HUES64 (cell line): ENCODE measurements at regions not wholly inside any gene's neighbourhood (a gene's known extent, or its start where the extent isn't known, plus 50 kb on each side); places are given as distances from the start of the nearest gene placed in this dataset.
"Not testable (repeated sequence)": the region's sequence is repeated elsewhere in the genome, so short reads cannot be mapped to it uniquely, and the experiment has no call there.

Experiments used
- H3K27ac ChIP-seq: 2 replicates; pipeline ENCODE4 v1.7.0; 2013; ENCODE audit warnings: low read depth, low read length, inconsistent platforms
- H3K27me3 ChIP-seq: 2 replicates; pipeline ENCODE4 v1.6.1; 2013; ENCODE audit warnings: mild to moderate bottlenecking, low read length; ENCODE audit not compliant: insufficient read depth
- H3K36me3 ChIP-seq: 2 replicates; pipeline ENCODE4 v1.6.1; 2013; ENCODE audit warnings: mild to moderate bottlenecking, low read length; ENCODE audit not compliant: insufficient read depth
- H3K4me1 ChIP-seq: 2 replicates; pipeline ENCODE4 v1.6.1; 2013; ENCODE audit warnings: mild to moderate bottlenecking, low read length, moderate library complexity; ENCODE audit not compliant: insufficient read depth
- H3K4me3 ChIP-seq: 2 replicates; pipeline ENCODE4 v1.5.1; 2013; ENCODE audit warnings: mild to moderate bottlenecking, low read length, moderate library complexity
- H3K9ac ChIP-seq: 2 replicates; pipeline ENCODE4 v1.6.1; 2013; ENCODE audit warnings: mild to moderate bottlenecking, low read depth, low read length
- H3K9me3 ChIP-seq: 2 replicates; pipeline ENCODE4 v1.6.1; 2013; ENCODE audit warnings: low read depth, low read length; ENCODE audit not compliant: insufficient read depth
- WGBS: fragments of 150-250, 120-280 bp; methylation state at CpG from one replicate; pipeline ENCODE4 v1.1.7; 2013; ENCODE audit warnings: missing lambda C conversion rate; 5-methylcytosine and 5-hydroxymethylcytosine counted together

DNA sequence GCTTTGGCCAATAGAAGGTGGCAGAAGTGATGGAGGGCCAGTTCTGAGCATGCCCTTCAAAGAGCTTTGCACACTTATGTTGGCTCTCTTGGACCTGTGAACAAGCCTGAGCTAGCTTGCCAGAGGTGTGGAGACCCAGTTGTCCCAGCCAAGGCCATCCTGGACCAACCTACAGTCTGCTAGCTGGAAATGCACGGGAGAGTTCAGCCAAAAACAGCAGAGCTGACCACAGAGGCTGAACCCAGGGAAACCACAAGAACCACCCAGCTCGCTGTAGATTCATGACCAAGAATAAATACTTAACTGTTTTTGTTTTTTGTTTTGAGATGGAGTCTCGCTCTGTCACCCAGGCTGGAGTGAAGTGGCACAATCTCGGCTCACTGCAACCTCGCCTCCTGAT, 65.4 kb upstream of the HAND1 start:
- H3K9me3 ChIP-seq = no peaks in the 10 kb centered on the region
- no peak overlapping the region for H3K4me3 ChIP-seq
- H3K9ac ChIP-seq = no peak overlapping the region
- WGBS = 92% methylated on average over 5 of the region's 5 CpGs
- H3K4me1 ChIP-seq = peaks cover 8% of the 10 kb centered on the region
- no peaks in the 10 kb centered on the region; the same call in 1 of the 2 replicates for H3K27me3 ChIP-seq
- H3K27ac ChIP-seq = no peak overlapping the region
- H3K36me3 ChIP-seq = no peaks in the 10 kb centered on the region

DNA sequence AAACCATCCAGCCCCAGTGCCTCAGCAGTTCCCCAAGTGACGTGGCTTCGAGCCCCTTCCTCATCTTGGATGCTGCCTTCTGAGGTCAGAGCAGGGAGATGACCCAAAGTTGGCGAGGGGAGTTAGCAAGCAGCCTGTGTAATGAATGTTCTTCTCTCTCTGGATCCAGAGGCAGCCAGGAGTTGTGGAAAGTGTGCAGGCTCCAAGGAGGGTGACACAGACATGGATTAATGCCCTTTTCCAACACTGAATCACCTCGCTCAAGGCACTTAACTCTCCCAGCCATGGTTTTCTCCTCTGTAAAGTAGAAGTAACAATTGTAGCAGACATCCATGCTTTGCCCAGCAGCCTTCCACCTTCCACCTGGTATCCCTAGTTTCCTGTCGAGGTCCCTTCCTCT, 64.6 kb upstream of the HAND1 start:
- H3K9me3 ChIP-seq = no peaks in the 10 kb centered on the region
- H3K36me3 ChIP-seq = no peaks in the 10 kb centered on the region
- peaks cover 8% of the 10 kb centered on the region for H3K4me1 ChIP-seq
- no peak overlapping the region for H3K9ac ChIP-seq
- no peaks in the 10 kb centered on the region; the same call in 1 of the 2 replicates for H3K27me3 ChIP-seq
- no peak overlapping the region for H3K4me3 ChIP-seq
- H3K27ac ChIP-seq = no peak overlapping the region
- 86% methylated on average over 4 of the region's 5 CpGs for WGBS

- H3K27me3 ChIP-seq = no peaks in the 10 kb centered on the region; the same call in 1 of the 2 replicates
- H3K27ac ChIP-seq = no peak overlapping the region
- H3K36me3 ChIP-seq = no peaks in the 10 kb centered on the region
- WGBS = 82% methylated on average over 6 of the region's 6 CpGs
- H3K9me3 ChIP-seq = no peaks in the 10 kb centered on the region
- peaks cover 8% of the 10 kb centered on the region for H3K4me1 ChIP-seq
- no peak overlapping the region for H3K9ac ChIP-seq
- no peak overlapping the region for H3K4me3 ChIP-seq
Observed at GRCh38 chr5:154542000-154542399, 64.0 kb upstream of the HAND1 start.

DNA sequence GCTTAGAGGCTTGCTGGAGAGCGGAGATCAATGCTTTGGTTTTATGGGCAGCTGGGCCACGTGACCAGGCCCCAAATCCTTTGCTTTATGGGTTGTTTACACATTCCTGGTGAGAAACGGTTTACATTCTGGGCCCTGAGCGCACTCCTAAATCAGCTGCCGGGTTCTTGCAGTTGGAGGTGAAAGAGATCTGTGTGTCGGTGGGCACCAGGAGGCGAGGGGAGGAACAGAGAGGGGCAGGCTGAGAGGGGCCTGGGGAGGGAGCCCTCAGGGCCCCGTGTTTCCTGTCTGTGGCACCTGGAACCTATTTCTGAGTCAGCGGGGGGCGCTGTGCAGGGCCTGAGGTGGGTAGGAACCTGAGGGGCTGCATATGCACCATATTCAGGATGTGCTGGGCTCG, 63.5 kb upstream of the HAND1 start:
- Histone ChIP-seq H3K27me3 (no peaks in the 10 kb centered on the region; the same call in 1 of the 2 replicates), H3K36me3 (no peaks in the 10 kb centered on the region), H3K4me3 (no peak overlapping the region), H3K9me3 (no peaks in the 10 kb centered on the region), H3K4me1 (peaks cover 8% of the 10 kb centered on the region), H3K27ac (no peak overlapping the region), H3K9ac (no peak overlapping the region)
- WGBS = 36% methylated on average over 11 of the region's 11 CpGs

- 100% methylated on average over 1 of the region's 1 CpG for WGBS
- no peak overlapping the region for H3K27ac ChIP-seq
Observed at GRCh38 chr5:154540600-154540999, 62.6 kb upstream of the HAND1 start.

DNA sequence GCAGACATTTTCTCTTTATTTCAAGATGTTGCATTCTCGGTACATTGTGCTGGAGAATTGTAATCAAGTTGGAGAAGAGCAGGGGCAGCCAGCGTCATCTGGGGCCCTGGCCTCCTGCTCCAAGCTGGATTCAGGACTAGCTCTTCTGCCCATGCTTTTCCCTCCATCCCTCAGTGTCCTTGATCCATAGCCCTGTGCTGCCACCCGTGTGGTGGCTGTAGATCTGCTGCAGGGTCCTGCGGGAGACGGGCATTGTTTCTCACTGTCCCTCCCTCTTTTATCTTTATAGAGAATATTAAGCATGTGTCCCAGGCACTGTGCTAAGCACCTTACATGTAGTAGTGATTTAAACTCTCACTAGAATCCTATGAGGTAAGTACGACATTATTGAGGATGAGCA, 60.5 kb upstream of the HAND1 start:
- no peak overlapping the region for H3K9ac ChIP-seq
- H3K36me3 ChIP-seq = no peaks in the 10 kb centered on the region
- H3K27ac ChIP-seq = no peak overlapping the region
- H3K9me3 ChIP-seq = no peaks in the 10 kb centered on the region
- 87% methylated on average over 4 of the region's 6 CpGs for WGBS
- H3K4me1 ChIP-seq = peaks cover 8% of the 10 kb centered on the region
- no peak overlapping the region for H3K4me3 ChIP-seq
- no peaks in the 10 kb centered on the region; the same call in 1 of the 2 replicates for H3K27me3 ChIP-seq

More at GRCh38 chr5:154540600-154540999, 62.6 kb upstream of the HAND1 start:
- no peaks in the 10 kb centered on the region for H3K9me3 ChIP-seq
- no peaks in the 10 kb centered on the region for H3K36me3 ChIP-seq
- no peak overlapping the region for H3K4me3 ChIP-seq
- no peak overlapping the region for H3K9ac ChIP-seq
- H3K27me3 ChIP-seq = no peaks in the 10 kb centered on the region; the same call in 1 of the 2 replicates
- peaks cover 8% of the 10 kb centered on the region for H3K4me1 ChIP-seq

DNA sequence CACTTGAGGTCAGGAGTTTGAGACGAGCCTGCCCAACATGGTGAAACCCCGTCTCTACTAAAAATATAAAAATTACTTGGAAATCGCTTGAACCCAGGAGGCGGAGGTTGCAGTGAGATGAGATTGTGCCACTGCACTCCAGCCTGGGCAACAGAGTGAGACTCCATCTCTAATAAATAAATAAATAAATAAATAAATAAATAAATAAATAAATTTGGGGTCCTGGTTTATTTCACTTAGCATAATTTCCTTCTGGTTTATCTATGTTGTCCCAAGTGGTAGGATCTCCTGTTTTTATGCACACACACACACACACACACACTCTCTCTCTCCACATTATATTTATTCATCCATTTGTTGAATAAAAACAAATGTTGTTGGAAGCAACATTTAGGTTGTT, 58.4 kb upstream of the HAND1 start:
- H3K4me3 ChIP-seq, H3K9me3 ChIP-seq, H3K4me1 ChIP-seq, H3K36me3 ChIP-seq, H3K27ac ChIP-seq, H3K27me3 ChIP-seq, H3K9ac ChIP-seq: not testable (repeated sequence)
- WGBS = 94% methylated on average over 4 of the region's 4 CpGs

- WGBS = 91% methylated on average over 2 of the region's 2 CpGs
- no peak overlapping the region for H3K4me3 ChIP-seq
Observed at GRCh38 chr5:154535535-154535934, 57.5 kb upstream of the HAND1 start.

DNA sequence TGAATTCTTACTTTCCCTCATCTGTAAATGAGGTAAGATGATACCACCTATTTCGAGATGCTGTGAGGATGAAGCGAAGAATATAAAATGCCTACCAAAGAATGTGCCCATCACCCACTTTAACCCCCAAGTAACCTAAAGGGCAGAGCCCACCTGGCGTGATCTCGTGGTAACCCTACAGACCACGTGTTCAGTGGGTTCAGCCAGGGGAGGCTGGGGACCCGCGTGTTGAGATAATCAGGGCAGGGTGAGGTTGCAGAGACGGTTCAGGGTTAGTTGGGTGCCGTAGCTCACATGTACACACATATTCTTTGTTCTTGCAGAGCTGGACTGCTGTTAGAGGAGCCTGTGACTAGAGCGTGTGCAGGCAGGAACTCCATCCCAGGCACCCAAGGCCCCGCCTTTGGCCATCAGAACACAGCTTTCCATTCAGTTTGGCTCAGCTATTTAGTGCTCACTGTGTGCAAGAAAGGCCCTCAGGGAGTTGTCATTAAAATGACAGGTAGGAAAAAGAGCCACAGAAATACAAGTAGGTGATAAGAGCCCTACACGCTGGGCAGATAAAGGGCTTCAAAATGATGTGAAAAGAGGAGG, 56.5 kb upstream of the HAND1 start:
- H3K9ac ChIP-seq = no peak overlapping the region
- WGBS = 78% methylated on average over 12 of the region's 12 CpGs

More at GRCh38 chr5:154535535-154535934, 57.5 kb upstream of the HAND1 start:
- H3K9me3 ChIP-seq = no peaks in the 10 kb centered on the region
- no peaks in the 10 kb centered on the region; the same call in 1 of the 2 replicates for H3K27me3 ChIP-seq
- H3K36me3 ChIP-seq = no peaks in the 10 kb centered on the region
- no peak overlapping the region for H3K27ac ChIP-seq
- H3K9ac ChIP-seq = no peak overlapping the region
- no peaks in the 10 kb centered on the region for H3K4me1 ChIP-seq

GRCh38 chr5:154529282-154529681, 51.3 kb upstream of the HAND1 start:
- peaks cover 3% of the 10 kb centered on the region; the same call in 1 of the 2 replicates for H3K4me1 ChIP-seq
- no peaks in the 10 kb centered on the region for H3K9me3 ChIP-seq
- no peak overlapping the region for H3K4me3 ChIP-seq
- 71% methylated on average over 1 of the region's 1 CpG for WGBS
- H3K27me3 ChIP-seq = no peaks in the 10 kb centered on the region; the same call in 1 of the 2 replicates
- H3K9ac ChIP-seq = no peak overlapping the region
- no peaks in the 10 kb centered on the region for H3K36me3 ChIP-seq
- no peak overlapping the region for H3K27ac ChIP-seq

More for the DNA sequence above, 56.5 kb upstream of the HAND1 start:
- Histone ChIP-seq H3K27ac (no peak overlapping the region), H3K4me1 (no peaks in the 10 kb centered on the region), H3K9me3 (no peaks in the 10 kb centered on the region), H3K27me3 (no peaks in the 10 kb centered on the region; the same call in 1 of the 2 replicates), H3K4me3 (no peak overlapping the region), H3K36me3 (no peaks in the 10 kb centered on the region)

DNA sequence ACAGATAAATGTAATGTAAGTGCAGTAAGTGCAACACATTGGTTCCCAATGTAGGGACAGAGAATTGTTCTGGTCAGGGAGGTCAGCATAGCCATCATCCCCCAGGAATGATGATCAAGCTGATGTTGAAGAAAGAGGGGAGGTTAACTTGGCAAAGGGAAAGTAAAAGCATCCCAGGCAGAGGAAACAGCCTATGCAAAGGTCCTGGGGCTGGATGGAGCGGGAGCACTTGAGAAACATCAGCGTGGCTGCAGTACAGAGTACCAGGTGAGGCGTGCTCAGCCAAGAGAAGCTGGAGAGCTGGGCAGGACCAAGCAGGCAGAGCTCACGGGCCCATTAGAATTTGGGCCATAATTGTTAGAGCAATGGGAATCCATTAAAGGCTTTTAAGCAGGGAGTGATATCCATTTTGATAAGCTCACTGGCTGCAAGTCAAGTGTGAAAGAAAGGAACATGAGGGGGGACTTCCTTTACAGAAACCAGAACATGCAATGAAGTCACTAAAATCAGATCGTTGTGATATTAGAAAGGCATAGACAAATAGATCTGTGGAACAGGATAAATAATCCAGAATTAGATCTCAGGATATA, 50.1 kb upstream of the HAND1 start:
- Histone ChIP-seq H3K27ac (no peak overlapping the region), H3K9ac (no peak overlapping the region), H3K27me3 (no peaks in the 10 kb centered on the region; the same call in 1 of the 2 replicates), H3K9me3 (no peaks in the 10 kb centered on the region), H3K36me3 (no peaks in the 10 kb centered on the region), H3K4me3 (no peak overlapping the region), H3K4me1 (peaks cover 7% of the 10 kb centered on the region; the same call in 1 of the 2 replicates)
- WGBS = 90% methylated on average over 5 of the region's 5 CpGs
